ENCODE measurements at regions not wholly inside any gene's neighbourhood (a gene's known extent, or its start where the extent isn't known, plus 50 kb on each side); places are given as distances from the start of the nearest gene placed in this dataset.

DNA sequence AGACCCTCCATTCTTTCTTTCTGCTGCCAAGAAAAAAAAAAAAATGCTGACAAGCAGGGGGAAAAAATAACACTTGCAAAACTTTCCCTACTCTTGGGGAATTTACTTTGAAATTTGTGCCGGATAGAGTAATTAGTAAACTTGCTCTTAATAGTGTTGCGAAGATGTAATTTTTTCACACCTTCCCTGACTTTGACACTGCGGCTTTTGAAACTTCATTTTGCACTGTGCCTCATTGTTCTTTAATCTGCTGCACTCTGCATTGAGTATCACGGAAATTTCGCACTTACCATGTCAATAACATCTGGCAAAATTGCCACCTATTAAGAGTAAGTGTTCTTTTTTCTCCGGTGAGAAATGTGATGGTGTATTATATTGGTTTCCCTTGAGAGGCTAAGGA is 596.1 kb downstream of the VRK1 start:
- TF ChIP-seq, protein P1, sequence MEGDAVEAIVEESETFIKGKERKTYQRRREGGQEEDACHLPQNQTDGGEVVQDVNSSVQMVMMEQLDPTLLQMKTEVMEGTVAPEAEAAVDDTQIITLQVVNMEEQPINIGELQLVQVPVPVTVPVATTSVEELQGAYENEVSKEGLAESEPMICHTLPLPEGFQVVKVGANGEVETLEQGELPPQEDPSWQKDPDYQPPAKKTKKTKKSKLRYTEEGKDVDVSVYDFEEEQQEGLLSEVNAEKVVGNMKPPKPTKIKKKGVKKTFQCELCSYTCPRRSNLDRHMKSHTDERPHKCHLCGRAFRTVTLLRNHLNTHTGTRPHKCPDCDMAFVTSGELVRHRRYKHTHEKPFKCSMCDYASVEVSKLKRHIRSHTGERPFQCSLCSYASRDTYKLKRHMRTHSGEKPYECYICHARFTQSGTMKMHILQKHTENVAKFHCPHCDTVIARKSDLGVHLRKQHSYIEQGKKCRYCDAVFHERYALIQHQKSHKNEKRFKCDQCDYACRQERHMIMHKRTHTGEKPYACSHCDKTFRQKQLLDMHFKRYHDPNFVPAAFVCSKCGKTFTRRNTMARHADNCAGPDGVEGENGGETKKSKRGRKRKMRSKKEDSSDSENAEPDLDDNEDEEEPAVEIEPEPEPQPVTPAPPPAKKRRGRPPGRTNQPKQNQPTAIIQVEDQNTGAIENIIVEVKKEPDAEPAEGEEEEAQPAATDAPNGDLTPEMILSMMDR (conservative IDR thresholded peaks at IDR 0.05), result no peak
- no peak for TF ChIP-seq ZFX (IDR thresholded peaks at IDR 0.05)
